ENCODE measurements at regions not wholly inside any gene's neighbourhood (a gene's known extent, or its start where the extent isn't known, plus 50 kb on each side); places are given as distances from the start of the nearest gene placed in this dataset.

DNA sequence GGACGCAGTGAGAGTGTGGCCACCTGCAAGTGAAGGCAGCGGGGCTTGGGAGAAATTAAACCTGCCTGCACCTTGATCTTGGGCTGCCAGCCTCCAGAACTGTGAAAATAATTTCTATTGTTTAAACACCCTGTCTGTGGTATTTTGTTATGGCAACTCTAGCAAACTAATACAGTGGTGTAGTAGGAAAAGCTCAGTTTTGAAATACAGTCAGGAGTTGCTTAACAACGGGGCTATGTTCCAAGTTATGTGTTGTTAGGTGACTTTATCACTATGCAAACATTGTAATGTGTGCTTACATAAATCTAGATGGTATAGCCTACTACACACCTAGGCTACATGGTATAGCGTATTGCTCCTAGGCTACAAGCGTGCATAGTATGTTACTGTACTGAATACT is 93.4 kb upstream of the FN1 start:
- DNase-seq, result no peak

DNA sequence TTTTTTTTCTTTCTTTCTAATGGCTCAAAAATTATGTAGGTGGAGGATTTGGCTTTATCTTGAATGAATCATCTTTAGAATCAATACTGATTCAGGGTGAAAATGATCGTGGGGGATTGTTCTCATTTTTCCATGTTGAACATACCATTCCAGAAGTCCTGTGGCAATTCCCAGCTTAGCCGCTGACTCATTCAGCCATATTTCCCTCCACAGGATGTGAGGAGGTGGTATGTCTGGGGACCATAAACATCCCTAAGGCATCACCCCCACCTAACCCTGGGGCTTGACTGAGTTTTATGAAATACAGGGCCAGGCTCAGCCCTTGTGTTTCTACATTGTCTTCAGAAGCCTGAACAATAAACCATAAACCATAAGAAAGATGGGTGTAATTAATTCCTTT is 92.7 kb upstream of the FN1 start:
- DNase-seq, result no peak

DNA sequence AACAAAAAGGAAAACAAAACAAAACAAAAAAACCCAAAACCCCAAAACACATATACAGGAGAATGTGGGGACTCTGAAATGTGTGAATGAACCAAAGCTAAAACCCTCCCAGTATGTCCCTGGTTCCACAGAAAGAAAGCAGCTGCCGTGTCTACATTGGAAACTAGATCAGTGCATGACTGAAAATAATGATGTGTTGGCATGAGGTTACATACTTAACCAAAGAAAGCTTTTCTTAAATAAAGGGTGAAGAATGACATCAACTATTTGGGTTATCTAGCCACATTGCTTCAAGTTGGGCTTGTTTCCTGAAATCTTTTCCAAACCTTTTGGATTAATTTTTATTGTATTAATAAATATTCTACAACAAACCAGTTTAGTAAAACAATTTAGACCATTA is 91.9 kb upstream of the FN1 start:
- no peak for DNase-seq

DNA sequence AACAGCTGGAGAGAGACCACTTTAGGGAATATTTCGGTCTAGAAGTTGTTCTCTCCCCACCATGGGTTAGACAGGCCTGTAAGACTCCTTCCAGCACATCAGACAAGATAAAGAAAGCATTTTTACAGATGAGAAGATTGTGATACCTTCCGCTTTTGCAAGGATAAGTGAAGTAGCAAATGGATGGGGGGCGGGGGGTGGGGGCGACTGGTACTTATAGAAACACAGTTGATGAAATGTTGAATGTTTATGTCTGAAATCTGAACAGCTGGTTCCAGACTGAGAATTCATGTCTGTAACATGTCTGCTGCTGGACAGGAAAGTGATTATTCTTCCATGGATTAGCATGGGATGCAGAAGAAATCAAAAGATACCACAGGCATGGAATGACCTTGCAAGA is 90.5 kb upstream of the FN1 start:
- no peak for DNase-seq

DNA sequence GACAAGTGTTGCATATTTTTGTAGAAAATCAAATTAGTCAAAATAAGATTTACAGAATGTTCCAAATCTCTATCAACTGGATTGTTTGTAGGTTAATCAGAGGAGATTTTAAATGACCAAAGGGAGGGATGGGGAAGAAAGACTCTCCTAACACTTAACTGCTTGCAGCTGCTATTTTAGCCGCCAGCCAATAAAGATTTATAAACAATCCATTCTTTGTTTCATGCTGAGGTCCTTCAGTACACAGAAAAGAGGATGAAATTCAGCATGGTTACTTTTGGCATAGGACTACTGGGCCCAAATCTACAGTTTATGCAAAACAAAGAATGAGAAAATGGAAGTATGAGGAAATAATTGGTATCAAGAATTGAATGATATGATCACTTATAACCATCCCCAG is 86.4 kb upstream of the FN1 start:
- DNase-seq, result no peak

DNA sequence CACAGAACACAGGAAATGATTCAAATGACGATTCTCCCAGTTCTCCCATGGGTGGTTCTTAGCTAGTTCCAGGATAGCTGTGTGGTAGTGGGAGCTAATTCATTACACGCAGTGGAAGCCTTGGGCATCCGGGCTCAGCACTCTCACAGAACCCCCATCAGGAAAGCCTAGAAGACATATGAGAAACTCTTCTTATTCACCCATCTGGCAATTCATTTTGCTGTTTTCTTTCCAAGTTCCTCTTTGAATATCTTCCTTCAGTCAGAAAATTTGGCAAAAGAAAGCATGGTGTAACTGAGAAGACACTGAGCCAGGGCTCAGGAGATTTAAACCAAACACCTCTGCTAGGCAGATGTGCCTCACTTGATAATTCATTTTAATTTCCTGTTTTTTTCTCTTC is 85.2 kb upstream of the FN1 start:
- peak; percentile 15 for DNase-seq

DNA sequence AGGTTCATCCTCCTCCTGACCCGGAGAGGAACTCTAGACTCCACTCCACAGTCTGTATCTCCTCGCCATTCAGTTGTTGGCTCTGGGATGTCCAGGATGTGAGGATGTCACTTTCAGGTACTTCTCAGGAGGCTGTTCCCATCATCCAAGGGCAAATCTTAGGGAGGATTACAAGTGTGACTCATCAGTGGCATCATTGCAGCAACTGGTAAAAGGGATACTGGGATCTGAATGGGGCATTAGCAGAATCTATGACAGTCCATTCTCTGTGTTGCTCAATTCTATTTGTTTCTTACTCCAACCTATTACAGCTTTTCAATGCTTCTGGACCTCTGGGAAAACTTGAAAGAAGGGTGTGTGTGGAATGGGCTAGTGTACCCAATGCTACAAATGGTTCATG is 81.5 kb upstream of the FN1 start:
- no peak for DNase-seq

DNA sequence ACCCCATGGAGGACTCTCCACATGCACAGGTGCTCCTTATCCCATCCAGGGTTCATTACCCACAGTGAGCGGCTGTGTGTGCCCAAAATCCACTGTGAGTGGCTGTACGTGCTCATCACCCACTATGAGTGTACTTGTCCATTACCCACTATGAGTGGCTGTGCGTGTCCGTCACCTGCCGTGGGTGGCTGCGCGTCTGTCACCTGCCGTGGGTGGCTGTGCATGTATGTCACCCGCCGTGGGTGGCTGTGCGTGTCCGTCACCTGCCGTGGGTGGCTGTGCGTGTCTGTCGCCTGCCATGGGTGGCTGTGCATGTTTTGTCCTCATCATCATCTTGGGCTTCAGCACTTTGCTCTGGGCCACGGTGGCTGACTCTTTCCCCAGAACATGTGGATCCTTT is 78.6 kb upstream of the FN1 start:
- no peak for DNase-seq

DNA sequence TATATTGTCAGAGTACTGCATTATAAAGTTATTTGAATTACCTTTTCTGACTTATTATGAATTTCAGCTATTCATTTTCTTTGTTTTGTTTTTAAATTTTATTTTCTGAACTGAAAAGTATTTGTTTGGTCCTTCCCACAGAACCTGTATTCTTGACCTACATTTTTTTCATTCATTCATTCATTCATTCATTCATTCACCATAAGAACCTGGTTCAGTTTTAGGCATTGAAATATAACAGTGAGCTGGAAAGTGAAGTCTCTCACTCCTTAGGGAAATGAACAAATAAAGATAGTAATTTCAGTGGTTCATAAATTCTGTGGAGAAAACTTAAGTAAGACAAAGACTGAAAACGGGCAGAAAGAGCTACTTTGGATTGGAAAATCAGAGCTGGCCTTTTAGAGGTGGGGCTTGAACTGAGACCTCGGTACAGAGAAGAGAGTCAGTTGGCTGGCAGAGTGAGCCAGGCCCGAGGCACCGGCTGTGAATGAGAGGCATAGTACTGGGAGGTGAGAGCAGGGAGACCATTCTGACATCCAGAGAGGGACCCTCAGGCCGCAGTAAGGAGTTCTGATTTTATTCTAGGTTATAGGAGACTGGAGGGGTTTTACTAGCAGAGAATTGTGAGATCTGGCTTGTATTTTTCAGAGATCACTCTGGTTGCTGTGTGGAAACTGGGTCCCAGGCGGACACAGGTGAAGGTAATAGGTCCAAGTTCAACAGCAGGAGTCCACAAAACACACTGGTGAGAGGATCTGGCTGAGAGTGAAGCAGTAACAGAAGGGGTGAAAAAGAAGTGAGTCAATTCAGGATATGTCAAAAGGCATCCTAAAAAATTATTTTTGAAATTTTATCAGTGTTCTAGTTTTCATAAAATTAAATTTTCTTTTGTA is 75.8 kb upstream of the FN1 start:
- no peak for DNase-seq

DNA sequence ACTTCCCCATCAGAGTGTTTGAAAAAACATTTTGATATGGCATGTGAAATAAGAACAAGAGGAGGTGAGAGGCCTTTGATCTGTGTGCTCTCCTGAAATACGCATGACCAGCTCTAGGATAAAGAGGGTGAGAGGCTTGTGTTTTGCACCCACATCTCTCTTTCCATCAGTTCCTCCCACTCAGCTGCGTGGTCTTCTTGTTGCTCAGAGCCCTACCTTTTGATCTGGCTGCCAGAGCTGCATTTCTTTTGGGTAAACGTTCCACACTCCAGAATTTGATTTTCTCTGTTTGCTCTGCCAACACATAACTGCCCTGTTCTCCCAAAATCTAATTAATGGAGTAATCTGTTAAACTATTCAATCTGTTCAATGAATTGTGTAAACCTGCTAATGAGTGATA is 72.0 kb upstream of the FN1 start:
- no peak for DNase-seq

DNA sequence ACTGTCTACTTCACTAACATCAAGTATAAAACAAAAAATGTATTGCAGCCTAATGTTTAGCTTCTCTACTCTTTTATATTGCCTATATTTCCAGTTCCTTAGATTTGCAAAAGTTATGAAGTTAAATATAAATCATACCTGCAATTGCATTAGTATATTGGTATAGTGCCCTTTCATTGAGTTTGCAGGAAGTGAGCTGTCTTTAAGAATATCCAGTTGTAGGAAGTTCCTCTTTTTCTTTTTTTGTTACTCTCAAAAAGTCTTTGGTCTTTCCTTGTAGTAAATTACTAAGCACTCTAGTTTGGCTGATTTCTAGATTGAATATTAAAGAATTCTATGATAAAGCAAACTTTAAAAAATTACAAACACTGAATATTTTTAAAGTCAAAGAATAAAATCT is 71.3 kb upstream of the FN1 start:
- peak; percentile 69 for DNase-seq

DNA sequence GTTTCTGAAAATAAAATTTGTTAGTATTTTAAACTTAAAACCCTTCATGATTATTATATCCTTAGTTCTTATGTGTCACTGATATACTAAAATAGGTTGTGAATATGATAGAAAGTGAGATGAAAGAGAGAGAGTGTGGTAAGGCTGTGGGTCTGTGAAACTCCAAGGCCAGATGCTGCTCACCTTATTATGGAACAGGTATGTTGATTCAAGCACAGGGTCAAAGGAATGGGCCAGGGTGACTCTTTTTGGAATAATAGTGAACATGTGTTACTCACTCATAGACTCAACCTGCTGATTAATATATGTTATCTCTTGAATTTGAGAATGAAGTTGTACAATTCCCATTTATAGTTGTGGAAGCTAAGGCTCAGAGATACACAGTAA is 70.7 kb upstream of the FN1 start:
- DNase-seq, result no peak

DNA sequence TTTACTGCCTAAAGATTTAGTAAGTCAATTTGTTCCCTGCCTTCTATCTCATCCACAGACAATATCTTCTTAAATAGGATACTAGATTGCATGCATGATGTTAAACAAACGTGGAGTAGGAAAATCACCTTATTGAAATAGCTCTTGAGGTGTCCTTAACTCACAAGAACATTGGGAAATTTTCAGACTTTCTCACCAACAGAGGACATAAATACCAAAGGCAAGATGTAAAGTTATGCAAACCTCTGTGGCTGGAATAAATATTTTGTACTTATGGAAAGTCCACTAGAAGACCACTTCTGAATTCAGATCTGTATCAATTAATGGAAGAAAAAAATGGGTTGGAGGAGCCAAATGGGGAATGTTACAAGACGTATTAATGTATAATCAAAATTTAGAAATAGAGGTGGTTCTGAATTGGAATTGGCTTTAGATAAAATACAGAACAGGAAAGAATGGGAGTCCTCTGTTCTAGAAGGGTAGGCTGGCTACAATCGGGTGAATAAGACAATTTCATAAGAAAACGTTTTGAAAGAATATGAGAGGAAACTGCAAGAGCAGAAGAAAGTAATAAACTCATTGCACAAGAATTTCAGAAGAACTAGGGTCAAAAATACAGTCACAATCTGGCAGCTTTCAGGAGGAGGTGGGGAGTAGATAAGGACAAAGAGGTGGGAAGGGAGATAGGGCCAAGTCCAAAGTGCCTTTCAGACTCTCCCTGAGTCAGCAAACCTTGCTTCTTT is 69.3 kb upstream of the FN1 start:
- DNase-seq, result peak; percentile 90

DNA sequence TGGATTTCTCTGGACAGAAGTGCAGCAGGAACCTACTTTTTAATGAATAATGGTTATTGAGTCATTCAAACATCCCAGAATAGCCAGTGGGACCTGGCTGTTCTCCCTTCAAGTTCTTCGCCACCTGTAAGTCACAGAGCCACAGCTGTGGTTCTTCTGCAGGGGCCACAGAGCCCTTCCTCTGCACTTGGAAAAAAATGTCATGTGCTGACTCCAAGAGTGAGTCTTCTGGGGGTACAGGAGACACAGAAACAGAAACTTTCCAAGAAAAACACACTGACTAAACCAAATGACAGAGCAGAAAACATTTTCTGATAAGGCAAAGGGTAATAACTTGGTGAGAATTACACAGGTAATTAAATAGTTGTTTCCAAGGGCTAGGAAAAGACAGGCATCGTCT is 68.7 kb upstream of the FN1 start:
- peak; percentile 59 for DNase-seq

DNA sequence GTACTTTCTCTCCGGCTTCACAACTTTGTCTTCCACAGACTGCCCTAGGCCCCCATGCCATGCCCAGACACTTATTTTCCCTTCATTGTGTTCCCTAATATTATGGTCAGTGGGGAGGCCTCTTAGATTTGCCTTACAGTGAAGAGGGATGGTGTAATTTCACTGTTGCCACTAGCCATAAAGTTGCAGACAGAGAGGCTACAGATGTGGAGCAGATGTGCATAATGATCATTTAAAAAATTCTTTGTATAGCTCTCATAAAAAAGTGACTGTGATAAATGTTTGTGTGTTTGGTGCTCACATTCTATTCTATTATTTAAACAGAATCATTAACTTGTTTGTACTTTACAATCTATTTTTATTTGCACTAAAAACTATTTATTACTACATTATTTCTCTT is 67.5 kb upstream of the FN1 start:
- no peak for DNase-seq

DNA sequence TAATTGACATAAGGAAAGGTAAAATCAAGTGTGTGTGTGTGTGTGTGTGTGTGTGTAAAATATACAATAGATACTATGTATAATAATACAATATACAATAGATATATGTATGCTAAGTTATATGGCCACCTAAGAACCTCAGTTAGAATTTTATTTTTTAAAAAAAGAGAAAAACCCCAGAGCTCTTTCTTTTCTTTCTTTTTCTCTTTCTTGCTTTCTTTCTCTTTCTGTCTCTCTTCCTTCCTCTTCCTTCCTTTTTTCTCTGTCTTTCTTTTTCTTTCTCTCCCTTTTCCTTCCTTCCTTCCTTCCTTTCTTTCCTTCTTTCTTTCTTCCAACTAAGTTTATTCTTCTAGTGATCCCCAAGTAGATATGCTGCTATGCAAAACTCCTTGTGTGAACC is 64.6 kb upstream of the FN1 start:
- no peak for DNase-seq

DNA sequence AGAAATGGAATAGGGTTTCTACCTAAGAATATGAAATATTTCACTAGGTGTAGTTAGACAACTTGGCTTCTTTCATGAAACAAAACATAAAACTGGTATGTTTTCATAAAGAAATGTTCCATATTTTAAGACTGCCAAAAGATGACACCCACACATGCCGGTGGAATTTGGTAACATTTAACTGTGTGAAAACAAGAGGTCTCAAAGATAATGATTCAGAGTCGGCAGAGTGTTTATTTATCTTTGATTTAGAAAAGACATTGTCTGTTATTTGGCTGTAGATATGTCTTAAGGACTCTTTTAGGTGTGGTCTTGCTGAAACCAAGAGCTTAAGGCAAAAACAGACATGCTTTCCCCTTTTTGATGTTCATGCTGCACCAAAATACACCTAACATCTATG is 63.5 kb upstream of the FN1 start:
- DNase-seq, result no peak

DNA sequence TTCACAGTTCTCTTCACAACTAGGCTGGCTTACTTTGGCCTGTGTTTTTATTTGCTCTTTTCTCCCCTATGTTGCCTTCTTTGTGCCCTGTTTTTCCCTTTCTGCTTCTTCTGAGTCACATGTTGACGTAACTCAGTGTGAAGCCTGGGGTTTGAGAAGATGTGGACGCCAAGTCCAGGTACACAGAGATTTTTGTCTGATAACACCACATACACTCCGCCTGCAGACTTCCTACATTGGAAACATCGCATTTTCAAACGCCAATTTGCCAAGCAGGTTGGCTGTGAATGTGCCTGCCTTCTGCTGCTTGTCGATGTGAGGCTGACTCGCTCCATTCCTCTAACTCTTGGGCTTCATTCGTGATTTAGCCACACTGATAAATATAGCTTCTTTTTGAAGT is 62.6 kb upstream of the FN1 start:
- no peak for DNase-seq

DNA sequence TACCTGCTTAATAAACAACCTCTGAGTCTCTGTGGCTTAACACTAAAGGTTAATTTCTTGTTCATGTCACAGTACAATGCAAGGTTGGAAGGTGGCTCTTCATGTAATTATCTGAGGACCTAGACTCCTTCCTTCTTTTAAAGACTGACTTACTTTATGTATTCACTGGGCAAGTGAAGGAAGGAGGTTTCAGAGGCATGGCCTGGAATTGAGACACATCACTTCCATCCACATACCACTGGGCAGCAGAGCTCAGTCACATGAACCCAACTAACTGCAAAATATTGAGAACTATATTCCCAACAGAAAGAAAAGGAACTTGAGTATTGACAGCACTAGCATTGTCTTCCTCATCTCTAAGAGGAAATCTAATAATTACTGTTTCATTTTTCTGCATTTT is 57.5 kb upstream of the FN1 start:
- no peak for DNase-seq

DNA sequence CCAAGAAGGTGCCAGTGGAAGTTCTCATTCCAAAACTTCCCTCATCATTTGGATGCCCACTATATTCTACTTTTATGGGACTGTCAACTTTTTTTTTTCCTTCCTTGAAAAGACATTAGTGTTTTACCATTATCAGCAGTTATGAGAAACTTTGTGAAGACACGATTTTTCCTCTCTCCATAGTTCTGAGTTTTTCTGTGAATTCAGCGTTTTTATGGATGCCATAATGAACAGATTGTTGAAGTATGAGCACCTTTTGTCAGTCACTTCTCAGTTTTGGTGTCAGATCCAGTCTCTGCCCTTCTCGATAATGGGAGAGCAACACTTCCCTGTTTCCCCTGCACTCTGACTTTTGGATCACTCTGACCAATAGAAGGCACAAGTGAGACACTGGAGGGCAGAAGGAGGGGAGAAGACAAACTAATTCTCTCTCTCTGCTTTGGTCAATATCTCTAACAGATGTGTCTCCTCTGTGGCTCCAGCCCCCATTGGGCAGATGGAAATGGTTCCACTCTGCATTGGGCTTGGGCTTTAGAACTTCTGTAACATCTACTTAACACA is 53.5 kb upstream of the FN1 start:
- peak; percentile 65 for DNase-seq

DNA sequence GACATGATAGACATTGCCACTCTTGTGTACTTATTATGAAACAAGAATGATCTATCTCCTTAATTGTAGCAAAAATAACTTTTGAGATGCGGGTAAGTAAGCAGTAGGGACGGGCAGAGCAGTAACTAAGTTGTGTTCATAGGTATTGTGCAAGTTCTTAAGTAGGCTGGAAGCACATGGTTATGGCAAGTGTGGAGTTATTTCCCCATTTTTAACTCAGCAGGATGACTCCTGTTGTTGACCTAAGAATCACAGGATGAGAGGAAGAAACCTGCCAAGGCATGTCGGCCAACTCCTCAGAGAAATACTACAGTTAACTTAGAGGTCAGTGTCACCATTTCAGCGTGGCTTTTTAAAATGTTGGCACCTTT is 51.1 kb upstream of the FN1 start:
- no peak for DNase-seq

DNA sequence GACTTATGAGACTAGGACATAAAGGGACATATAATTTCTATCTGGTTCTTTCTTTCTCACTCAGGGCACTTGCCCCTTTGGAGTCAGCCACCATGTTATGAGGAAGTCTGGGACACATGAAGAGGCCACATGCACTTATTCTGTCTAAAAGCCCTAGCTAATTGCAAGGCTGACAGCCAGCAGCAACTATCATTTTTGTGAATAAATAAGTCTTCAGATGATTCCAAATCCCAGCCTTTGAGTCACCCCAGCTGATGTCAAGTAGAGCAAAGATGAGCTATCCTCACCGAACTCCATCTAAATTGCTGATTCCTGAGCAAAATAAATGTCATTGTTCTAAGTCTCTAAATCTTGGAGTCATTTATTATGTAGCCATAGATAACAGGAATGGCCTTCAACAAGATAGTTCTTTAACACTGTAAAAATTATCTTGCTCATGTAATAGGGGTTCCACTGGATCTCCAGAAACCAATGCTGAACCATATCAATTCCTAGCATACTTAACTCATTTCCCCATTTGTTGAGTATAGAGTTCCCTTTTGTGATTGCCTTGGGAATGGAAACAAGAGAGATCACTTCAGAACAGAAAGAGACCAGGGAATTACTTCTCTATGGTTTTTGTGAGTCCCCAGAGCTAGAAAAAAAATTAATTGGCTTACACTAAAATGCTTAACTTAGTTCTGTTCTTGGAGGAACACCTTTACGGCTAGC is 50.6 kb upstream of the FN1 start:
- DNase-seq, result no peak
